Esophagus (tissue), 2 donors: ENCODE measurements at regions not wholly inside any gene's neighbourhood (a gene's known extent, or its start where the extent isn't known, plus 50 kb on each side); places are given as distances from the start of the nearest gene placed in this dataset.

ENCODE experiments used
- H3K27ac ChIP-seq, 2 donors: one replicate each; pipeline ENCODE4 v1.5.1; 2013; ENCODE audit warnings: low read depth in 2 of 2, mild to moderate bottlenecking in 2 of 2, inconsistent platforms in 1 of 2, low read length in 1 of 2, moderate library complexity in 1 of 2
- H3K27me3 ChIP-seq, 2 donors: one replicate each; pipeline ENCODE4 v1.6.1; 2013; ENCODE audit warnings: low read length in 2 of 2, control low read depth in 1 of 2, mild to moderate bottlenecking in 1 of 2; ENCODE audit not compliant: insufficient read depth in 2 of 2, control insufficient read depth in 1 of 2
- H3K36me3 ChIP-seq, 2 donors: one replicate each; pipeline ENCODE4 v1.6.1; 2013; ENCODE audit warnings: low read length in 1 of 2; ENCODE audit not compliant: control insufficient read depth in 2 of 2, insufficient read depth in 2 of 2
- H3K4me1 ChIP-seq, 2 donors: one replicate each; pipeline ENCODE4 v1.6.1; 2013; ENCODE audit warnings: low read length in 1 of 2; ENCODE audit not compliant: control insufficient read depth in 2 of 2, insufficient read depth in 2 of 2
- H3K4me3 ChIP-seq, 2 donors: one replicate each; pipeline ENCODE4 v1.5.1; 2013; ENCODE audit warnings: low read length in 2 of 2, mild to moderate bottlenecking in 2 of 2, low read depth in 1 of 2, moderate library complexity in 1 of 2
- H3K9me3 ChIP-seq, 2 donors: one replicate each; pipeline ENCODE4 v1.6.1; 2013; ENCODE audit warnings: mild to moderate bottlenecking in 2 of 2, low read depth in 1 of 2, low read length in 1 of 2, moderate library complexity in 1 of 2; ENCODE audit not compliant: control insufficient read depth in 2 of 2, insufficient read depth in 1 of 2
- WGBS, 2 donors: extraction: QIAGEN DNeasy Blood & Tissue Kit; methylation state at CpG; one replicate each; pipeline ENCODE4 v1.1.7; 2013; 5-methylcytosine and 5-hydroxymethylcytosine counted together
- donor health status: healthy with polysubstance abuse.
- donor health status: Bipolar disorder and iron deficiency.

DNA sequence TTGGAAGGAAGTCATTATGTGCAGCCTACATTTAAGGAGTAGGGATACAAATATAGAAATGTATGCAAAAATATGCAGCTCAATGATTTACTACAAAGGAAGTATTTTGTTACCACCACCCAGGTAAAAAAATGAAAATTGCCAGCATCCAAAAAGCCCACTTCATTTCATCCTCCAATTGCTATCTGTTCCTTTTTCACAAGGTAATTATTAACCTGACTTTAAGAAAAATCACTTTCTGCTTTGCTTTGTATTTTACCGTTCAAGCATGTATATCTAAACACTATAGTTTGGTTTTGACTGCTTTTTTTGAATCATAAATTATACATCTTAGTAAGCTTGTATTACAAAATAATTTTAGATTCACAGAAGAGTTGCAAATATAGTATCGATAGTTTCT, 768.5 kb upstream of the GJE1 start:
- Histone ChIP-seq H3K9me3 (no peaks in the 10 kb centered on the region), H3K36me3 (no peaks in the 10 kb centered on the region), H3K27ac (no peak overlapping the region), H3K27me3 (no peaks in the 10 kb centered on the region), H3K4me3 (no peak overlapping the region), H3K4me1 (no peaks in the 10 kb centered on the region)
- WGBS, 2 donors: 65 to 72% methylated on average over 2 of the region's 2 CpGs

DNA sequence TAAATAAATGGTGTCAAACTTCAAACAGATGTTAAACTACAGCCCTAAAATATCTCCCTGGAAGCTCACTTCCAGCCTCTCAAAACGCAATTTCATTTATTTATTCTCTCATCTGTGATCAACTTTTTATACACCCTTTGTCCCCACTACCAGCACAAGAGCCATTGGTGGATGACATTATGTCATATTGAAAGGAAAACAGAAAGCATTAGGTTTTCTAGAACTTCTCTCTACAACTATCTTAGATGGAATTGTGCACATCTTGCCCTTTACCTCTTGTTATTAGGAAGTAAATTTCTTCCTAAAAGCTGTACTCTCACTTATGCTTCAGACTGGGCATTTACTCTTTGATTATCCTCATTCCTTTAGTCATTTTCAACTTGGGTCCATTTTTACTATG, 771.2 kb upstream of the GJE1 start:
- Histone ChIP-seq H3K4me1 (no peaks in the 10 kb centered on the region), H3K27me3 (no peaks in the 10 kb centered on the region), H3K4me3 (no peak overlapping the region), H3K36me3 (no peaks in the 10 kb centered on the region), H3K27ac (no peak overlapping the region), H3K9me3 (no peaks in the 10 kb centered on the region)
- 67 to 74% methylated on average over 1 of the region's 1 CpG for WGBS, 2 donors

DNA sequence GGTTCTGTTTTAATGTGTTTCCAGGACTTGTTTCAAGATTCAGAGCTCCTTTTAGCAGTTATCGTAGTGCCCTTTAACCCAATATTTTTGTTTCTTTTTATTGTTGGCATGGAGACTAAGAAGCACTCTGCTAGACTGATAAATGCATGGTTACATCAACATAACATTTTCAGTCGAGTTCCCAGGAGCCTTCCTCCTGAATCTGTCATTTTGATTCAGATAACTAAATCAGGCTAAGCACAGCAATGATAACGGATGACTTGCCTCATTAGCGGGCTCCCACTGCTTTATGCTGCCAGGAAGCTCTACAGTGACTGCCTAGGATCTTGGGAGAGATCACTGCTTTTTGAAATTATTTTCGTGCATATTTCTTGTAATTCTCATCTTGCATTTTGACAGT, 772.8 kb upstream of the GJE1 start:
- H3K27me3 ChIP-seq: no peaks in the 10 kb centered on the region
- H3K4me1 ChIP-seq: no peaks in the 10 kb centered on the region
- no peak overlapping the region for H3K4me3 ChIP-seq
- H3K9me3 ChIP-seq: no peaks in the 10 kb centered on the region
- H3K27ac ChIP-seq: no peak overlapping the region
- no peaks in the 10 kb centered on the region for H3K36me3 ChIP-seq
- WGBS, 2 donors: 53 to 56% methylated on average over 5 of the region's 5 CpGs

DNA sequence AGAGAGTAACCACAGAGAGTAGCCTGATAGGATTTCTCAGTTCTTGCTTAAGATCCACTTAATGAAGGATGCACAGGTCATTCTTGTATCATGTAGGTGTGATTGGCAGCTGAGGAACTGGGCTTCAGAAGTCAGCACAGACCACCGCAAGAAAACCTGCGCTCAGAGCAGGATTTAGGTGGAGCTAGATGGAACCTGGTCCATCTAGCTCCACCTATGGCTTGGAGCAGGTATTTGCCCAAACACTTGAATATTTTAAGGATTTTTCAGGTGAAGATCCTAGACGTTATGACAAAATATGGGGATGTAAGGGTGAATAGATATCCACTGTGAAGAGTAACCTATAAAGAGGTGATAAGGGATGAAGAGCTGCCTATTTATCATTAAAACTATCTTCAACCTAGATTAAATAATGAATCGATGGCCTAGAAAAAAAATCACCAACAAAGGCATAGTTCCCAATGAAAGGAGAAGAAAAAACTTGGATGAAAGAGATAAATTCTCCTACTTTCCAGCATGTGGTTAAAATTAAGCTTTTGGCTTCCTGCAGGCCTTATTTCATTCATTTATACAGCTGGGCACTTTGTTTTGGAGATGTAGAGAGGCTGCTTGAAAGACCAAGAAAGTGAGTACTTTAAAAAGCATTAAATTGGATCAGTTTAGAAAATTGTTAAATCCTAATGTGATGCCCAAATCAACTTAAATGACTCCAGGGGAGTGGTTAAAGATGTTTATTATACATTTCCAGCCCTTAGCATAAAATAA, 778.4 kb upstream of the GJE1 start:
- H3K36me3 ChIP-seq: no peaks in the 10 kb centered on the region
- no peaks in the 10 kb centered on the region for H3K9me3 ChIP-seq
- no peaks in the 10 kb centered on the region for H3K4me1 ChIP-seq
- no peak overlapping the region for H3K27ac ChIP-seq
- 87 to 88% methylated on average over 4 of the region's 4 CpGs for WGBS, 2 donors
- H3K27me3 ChIP-seq: no peaks in the 10 kb centered on the region
- no peak overlapping the region for H3K4me3 ChIP-seq

DNA sequence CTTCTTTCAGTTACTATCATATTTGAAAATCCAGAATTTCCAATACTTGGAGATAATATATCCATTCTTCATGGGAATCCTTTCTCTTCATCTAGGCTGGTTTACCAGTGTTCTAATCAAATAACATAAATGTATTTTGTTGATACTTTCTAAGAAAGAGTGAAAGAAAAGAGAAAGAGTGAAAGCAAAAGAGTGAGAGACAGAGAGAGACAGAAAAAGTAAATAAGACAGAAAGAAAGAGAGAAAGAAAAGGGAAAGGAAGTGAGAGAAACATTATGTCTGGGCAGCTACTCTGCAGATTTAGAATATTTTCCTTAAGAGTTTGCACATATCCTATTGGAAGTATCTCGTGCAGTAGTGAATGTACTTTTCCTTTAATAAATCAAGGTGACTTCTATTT, 781.0 kb upstream of the GJE1 start:
- H3K36me3 ChIP-seq: no peaks in the 10 kb centered on the region
- H3K27me3 ChIP-seq: no peaks in the 10 kb centered on the region
- H3K4me3 ChIP-seq: no peak overlapping the region
- H3K27ac ChIP-seq: no peak overlapping the region
- no peaks in the 10 kb centered on the region for H3K9me3 ChIP-seq
- 80 to 92% methylated on average over 1 of the region's 1 CpG for WGBS, 2 donors
- no peaks in the 10 kb centered on the region for H3K4me1 ChIP-seq

DNA sequence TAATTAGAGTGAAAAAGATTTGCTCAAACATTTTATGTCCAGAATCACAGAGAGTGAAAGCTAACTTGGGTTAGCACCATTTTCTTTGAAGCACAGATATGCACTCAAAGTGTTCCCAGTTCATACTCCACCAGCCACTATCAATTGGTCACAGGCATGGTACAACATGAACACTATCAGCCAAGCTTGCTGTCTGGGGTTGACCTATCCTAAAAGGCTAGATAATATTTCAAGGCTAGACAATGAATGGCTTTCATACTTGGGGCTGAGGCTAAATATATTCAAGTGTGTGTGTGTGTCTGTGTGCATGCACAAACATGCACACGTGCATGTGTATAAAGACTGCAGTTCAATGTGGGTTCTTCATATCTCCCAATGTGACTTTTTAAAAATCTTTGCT, 783.0 kb upstream of the GJE1 start:
- Histone ChIP-seq H3K4me1 (no peaks in the 10 kb centered on the region), H3K27me3 (no peaks in the 10 kb centered on the region), H3K9me3 (no peaks in the 10 kb centered on the region), H3K4me3 (no peak overlapping the region), H3K27ac (no peak overlapping the region), H3K36me3 (no peaks in the 10 kb centered on the region)
- 76 to 81% methylated on average over 1 of the region's 1 CpG for WGBS, 2 donors

DNA sequence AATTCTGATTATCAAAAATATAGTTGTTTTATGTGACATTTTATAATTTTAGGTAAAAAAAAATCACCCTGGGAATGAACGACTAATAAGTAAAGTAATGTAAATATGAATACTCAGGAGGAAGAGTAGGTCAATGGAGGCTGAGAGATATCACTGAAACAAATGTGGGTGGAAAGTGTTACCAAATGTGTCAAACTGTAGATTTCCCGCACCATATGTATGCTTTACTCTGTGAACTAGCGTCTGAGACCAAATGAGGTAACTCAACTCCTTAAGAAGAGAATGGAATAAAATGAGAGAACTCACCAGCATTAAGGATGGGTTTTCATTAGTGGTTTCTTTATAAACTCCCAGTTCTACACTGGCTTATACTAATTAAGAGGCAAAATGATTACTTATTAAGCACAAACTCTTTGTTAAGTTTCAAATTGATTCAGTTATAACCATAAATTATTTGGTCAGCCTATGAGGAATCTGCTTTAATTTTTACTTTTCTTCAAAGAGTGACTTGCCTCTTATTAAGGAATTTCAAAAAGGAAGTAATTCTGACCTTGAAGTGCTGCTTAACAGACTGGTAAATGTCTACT, 784.7 kb upstream of the GJE1 start:
- no peaks in the 10 kb centered on the region for H3K4me1 ChIP-seq
- no peaks in the 10 kb centered on the region for H3K27me3 ChIP-seq
- no peaks in the 10 kb centered on the region for H3K9me3 ChIP-seq
- H3K36me3 ChIP-seq: no peaks in the 10 kb centered on the region
- H3K4me3 ChIP-seq: no peak overlapping the region
- WGBS, 2 donors: 82 to 87% methylated on average over 3 of the region's 3 CpGs
- no peak overlapping the region for H3K27ac ChIP-seq

DNA sequence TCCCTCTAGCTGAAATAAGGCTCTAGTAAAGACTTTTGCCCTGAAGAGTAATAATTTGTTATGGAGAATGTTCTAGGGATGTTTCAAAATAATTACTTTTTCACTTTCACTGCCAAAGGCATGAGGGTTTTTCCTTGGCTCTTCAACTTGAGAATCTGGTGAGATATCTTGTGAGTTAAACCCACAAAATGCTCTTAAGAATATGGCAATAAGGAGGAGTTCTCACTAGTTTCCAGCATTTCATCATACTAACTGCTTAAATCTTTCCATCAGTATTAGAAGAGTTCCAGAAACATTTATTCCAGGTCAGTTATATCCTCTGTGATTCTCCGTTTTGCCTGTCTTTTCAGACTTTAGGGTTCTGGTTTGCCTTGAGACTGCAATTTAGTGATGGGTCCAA, 785.6 kb upstream of the GJE1 start:
- WGBS, 2 donors: 84 to 86% methylated on average over 1 of the region's 1 CpG
- H3K36me3 ChIP-seq: no peaks in the 10 kb centered on the region
- H3K4me3 ChIP-seq: no peak overlapping the region
- H3K27ac ChIP-seq: no peak overlapping the region
- no peaks in the 10 kb centered on the region for H3K27me3 ChIP-seq
- no peaks in the 10 kb centered on the region for H3K9me3 ChIP-seq
- H3K4me1 ChIP-seq: no peaks in the 10 kb centered on the region

DNA sequence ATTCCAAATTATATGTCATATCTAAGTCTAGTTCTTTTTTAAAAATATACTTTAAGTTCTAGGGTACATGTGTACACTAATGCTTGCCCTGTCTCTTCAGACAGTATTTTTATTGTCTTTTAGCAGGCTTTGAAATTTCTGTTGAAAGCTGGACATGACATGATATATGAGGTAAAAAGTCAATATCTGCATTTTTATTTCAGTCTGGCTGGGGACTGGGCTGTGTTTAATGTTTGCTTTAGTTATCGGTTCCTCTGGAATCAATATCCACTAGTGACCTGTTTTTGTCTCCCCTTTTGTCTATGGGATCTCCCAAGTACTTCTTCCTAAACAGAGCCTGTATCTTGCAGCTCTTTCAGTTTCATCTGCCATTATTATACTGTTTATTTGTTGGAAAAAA, 786.2 kb upstream of the GJE1 start:
- H3K4me3 ChIP-seq: no peak overlapping the region
- no peaks in the 10 kb centered on the region for H3K4me1 ChIP-seq
- no peak overlapping the region for H3K27ac ChIP-seq
- H3K27me3 ChIP-seq: no peaks in the 10 kb centered on the region
- WGBS, 2 donors: 68 to 74% methylated on average over 1 of the region's 1 CpG
- no peaks in the 10 kb centered on the region for H3K36me3 ChIP-seq
- H3K9me3 ChIP-seq: no peaks in the 10 kb centered on the region

DNA sequence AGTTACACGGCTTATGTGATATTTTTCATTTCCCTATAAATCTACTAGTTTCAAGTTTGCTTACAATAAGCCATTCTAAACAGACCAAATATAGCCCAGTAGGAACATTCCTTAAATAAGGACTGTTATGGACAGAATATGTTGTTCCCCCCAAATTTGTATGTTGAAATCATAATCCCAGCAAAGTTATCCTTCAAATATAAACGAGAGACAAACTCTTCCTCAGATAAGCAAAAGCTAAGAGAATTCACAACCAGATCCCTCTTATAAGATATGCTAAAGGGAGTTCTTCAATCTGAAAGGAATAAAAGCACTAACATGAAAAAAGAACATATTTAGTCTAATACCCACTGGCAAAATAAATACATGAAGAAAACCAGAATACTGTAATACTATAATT, 795.5 kb upstream of the GJE1 start:
- no peak overlapping the region for H3K27ac ChIP-seq
- H3K4me1 ChIP-seq: no peaks in the 10 kb centered on the region
- no peaks in the 10 kb centered on the region for H3K27me3 ChIP-seq
- no peaks in the 10 kb centered on the region for H3K9me3 ChIP-seq
- no peaks in the 10 kb centered on the region for H3K36me3 ChIP-seq
- 70 to 73% methylated on average over 2 of the region's 2 CpGs for WGBS, 2 donors
- H3K4me3 ChIP-seq: no peak overlapping the region
